ENCODE measurements at regions not wholly inside any gene's neighbourhood (a gene's known extent, or its start where the extent isn't known, plus 50 kb on each side); places are given as distances from the start of the nearest gene placed in this dataset.

- TF ChIP-seq POLR2A (IDR thresholded peaks at IDR 0.05): no peak
- no peak for TF ChIP-seq CTCF (IDR thresholded peaks at IDR 0.05)
Measured at GRCh38 chr7:25863729-25864110, 288.3 kb upstream of the NFE2L3 start.

Data from adrenal gland (tissue), 5 donors.